Smooth muscle cell (in vitro differentiated cells): ENCODE measurements at regions not wholly inside any gene's neighbourhood (a gene's known extent, or its start where the extent isn't known, plus 50 kb on each side); places are given as distances from the start of the nearest gene placed in this dataset.

Experiments used
- DNase-seq: peaks from one replicate; lab custom pipeline; 2025; ENCODE audit not compliant: unreplicated experiment; lab: John Stamatoyannopoulos, UW
- H2AFZ ChIP-seq: fragments of 200-600 bp; sonication (generic); 2 replicates; pipeline ENCODE4 v1.6.0; 2016; ENCODE audit warnings: antibody characterized with exemption, low read depth, mild to moderate bottlenecking
- H3F3A ChIP-seq: fragments of 200-600 bp; sonication (generic); 2 replicates; pipeline ENCODE4 v1.6.0; 2017; ENCODE audit warnings: antibody characterized with exemption, low read depth
- H3K27ac ChIP-seq: fragments of 200-600 bp; sonication (generic); 2 replicates; pipeline ENCODE4 v1.5.1; 2016; ENCODE audit warnings: low read depth, mild to moderate bottlenecking
- H3K27me3 ChIP-seq: fragments of 200-600 bp; sonication (generic); 2 replicates; pipeline ENCODE4 v1.6.1; 2016; ENCODE audit warnings: low read depth, mild to moderate bottlenecking
- H3K36me3 ChIP-seq: fragments of 200-600 bp; sonication (generic); 2 replicates; pipeline ENCODE4 v1.5.1; 2016; ENCODE audit warnings: low read depth
- H3K4me1 ChIP-seq: fragments of 200-600 bp; sonication (generic); 2 replicates; pipeline ENCODE4 v1.5.1; 2016; ENCODE audit warnings: low read depth
- H3K4me2 ChIP-seq: fragments of 200-600 bp; sonication (generic); 2 replicates; pipeline ENCODE4 v1.6.0; 2016; ENCODE audit warnings: mild to moderate bottlenecking
- H3K4me3 ChIP-seq: fragments of 200-600 bp; sonication (generic); 2 replicates; pipeline ENCODE4 v1.5.1; 2016; ENCODE audit warnings: mild to moderate bottlenecking
- H3K79me2 ChIP-seq: fragments of 200-600 bp; sonication (generic); 2 replicates; pipeline ENCODE4 v1.6.0; 2016; ENCODE audit warnings: low read depth, mild to moderate bottlenecking
- H3K9ac ChIP-seq: fragments of 200-600 bp; sonication (generic); 2 replicates; pipeline ENCODE4 v1.6.0; 2016; ENCODE audit warnings: low read depth
- H3K9me3 ChIP-seq: fragments of 200-600 bp; sonication (generic); replicated peaks from 2 replicates; pipeline ENCODE4 v1.5.1; 2016; ENCODE audit warnings: low read depth
- H4K20me1 ChIP-seq: fragments of 200-600 bp; sonication (generic); 2 replicates; pipeline ENCODE4 v1.6.0; 2016; ENCODE audit warnings: low read depth
- CTCF ChIP-seq: fragments of 200-600 bp; sonication (generic); IDR thresholded peaks from 2 replicates; pipeline ENCODE4 v1.5.1; 2017; ENCODE audit warnings: borderline replicate concordance, mild to moderate bottlenecking, antibody characterized with exemption; ENCODE audit not compliant: insufficient read depth, poor library complexity, severe bottlenecking
- WGBS: methylation state at CpG from one replicate; pipeline ENCODE4 v1.1.7; 2016; ENCODE audit warnings: low lambda C conversion rate; 5-methylcytosine and 5-hydroxymethylcytosine counted together

GRCh38 chr13:73607489-73608156, 526.6 kb downstream of the KLF12 start:
- H3K27me3 ChIP-seq = no peaks in the 10 kb centered on the region
- no peaks in the 10 kb centered on the region for H3F3A ChIP-seq
- no peaks in the 10 kb centered on the region for H3K4me1 ChIP-seq
- no peaks in the 10 kb centered on the region for H4K20me1 ChIP-seq
- no peak overlapping the region for H3K27ac ChIP-seq
- H2AFZ ChIP-seq = no peak overlapping the region
- no peak for DNase-seq
- H3K9ac ChIP-seq = no peak overlapping the region
- no peaks in the 10 kb centered on the region for H3K79me2 ChIP-seq
- no peak overlapping the region for H3K4me2 ChIP-seq
- no peak overlapping the region for H3K4me3 ChIP-seq
- H3K36me3 ChIP-seq = no peaks in the 10 kb centered on the region
- TF ChIP-seq CTCF = no peak
- 74% methylated on average over 6 of the region's 6 CpGs for WGBS
- no peaks in the 10 kb centered on the region for H3K9me3 ChIP-seq

GRCh38 chr13:73603646-73604045, 530.6 kb downstream of the KLF12 start:
- WGBS = 84% methylated on average over 1 of the region's 1 CpG
- no peak for TF ChIP-seq CTCF

GRCh38 chr13:73602295-73602694, 531.9 kb downstream of the KLF12 start:
- Histone ChIP-seq H3F3A (no peaks in the 10 kb centered on the region), H3K79me2 (no peaks in the 10 kb centered on the region), H4K20me1 (no peaks in the 10 kb centered on the region), H3K27ac (no peak overlapping the region), H2AFZ (no peak overlapping the region), H3K4me2 (no peak overlapping the region), H3K9ac (no peak overlapping the region), H3K27me3 (no peaks in the 10 kb centered on the region), H3K9me3 (no peaks in the 10 kb centered on the region), H3K36me3 (no peaks in the 10 kb centered on the region), H3K4me3 (no peak overlapping the region), H3K4me1 (no peaks in the 10 kb centered on the region)
- WGBS = 78% methylated on average over 5 of the region's 5 CpGs
- no peak for DNase-seq
- TF ChIP-seq CTCF = no peak

More at GRCh38 chr13:73603646-73604045, 530.6 kb downstream of the KLF12 start:
- H3K36me3 ChIP-seq = no peaks in the 10 kb centered on the region
- no peaks in the 10 kb centered on the region for H3K9me3 ChIP-seq
- no peak overlapping the region for H3K9ac ChIP-seq
- DNase-seq = no peak
- H2AFZ ChIP-seq = no peak overlapping the region
- no peaks in the 10 kb centered on the region for H3F3A ChIP-seq
- no peaks in the 10 kb centered on the region for H3K4me1 ChIP-seq
- no peak overlapping the region for H3K4me2 ChIP-seq
- H3K4me3 ChIP-seq = no peak overlapping the region
- peak overlapping the region; percentile 35 for H3K27ac ChIP-seq
- no peaks in the 10 kb centered on the region for H3K27me3 ChIP-seq
- H4K20me1 ChIP-seq = no peaks in the 10 kb centered on the region
- H3K79me2 ChIP-seq = no peaks in the 10 kb centered on the region

DNA sequence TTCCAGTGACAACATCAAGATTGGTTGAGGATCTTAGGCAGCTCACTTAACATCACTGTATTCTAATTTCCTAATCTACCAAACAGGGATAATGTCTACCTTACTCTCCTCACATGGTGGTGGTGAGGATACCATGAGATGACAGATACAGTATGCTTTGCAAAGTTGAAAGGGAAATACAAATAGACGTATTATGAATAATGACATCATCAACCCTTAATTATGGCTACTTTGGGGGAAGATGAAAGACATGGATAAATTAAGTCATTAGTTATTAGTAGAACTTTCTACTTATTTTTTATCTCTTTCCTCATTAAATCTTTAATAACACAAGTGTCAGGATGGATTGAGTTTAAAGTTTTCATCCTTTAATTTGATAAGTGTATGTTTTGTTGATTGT, 532.5 kb downstream of the KLF12 start:
- Histone ChIP-seq H3F3A (no peaks in the 10 kb centered on the region), H3K4me1 (no peaks in the 10 kb centered on the region), H3K27me3 (no peaks in the 10 kb centered on the region), H4K20me1 (no peaks in the 10 kb centered on the region), H3K79me2 (no peaks in the 10 kb centered on the region), H2AFZ (no peak overlapping the region), H3K9me3 (no peaks in the 10 kb centered on the region), H3K27ac (no peak overlapping the region), H3K4me2 (no peak overlapping the region), H3K9ac (no peak overlapping the region), H3K4me3 (no peak overlapping the region), H3K36me3 (no peaks in the 10 kb centered on the region)
- TF ChIP-seq CTCF = no peak
- no peak for DNase-seq
- WGBS = 83% methylated on average over 1 of the region's 1 CpG
